ENCODE measurements at regions not wholly inside any gene's neighbourhood (a gene's known extent, or its start where the extent isn't known, plus 50 kb on each side); places are given as distances from the start of the nearest gene placed in this dataset.

GRCh38 chr3:31103623-31104180 is 209.2 kb upstream of the GADL1 start:
- TF ChIP-seq CTCF (conservative IDR thresholded peaks at IDR 0.05; ENCODE audit: low read length) (no peak), EZH2phosphoT487 (IDR thresholded peaks at IDR 0.05; ENCODE audit: borderline replicate concordance) (no peak)

Data from Loucy (cell line).